Left lung (tissue), 4 donors: ENCODE measurements at regions not wholly inside any gene's neighbourhood (a gene's known extent, or its start where the extent isn't known, plus 50 kb on each side); places are given as distances from the start of the nearest gene placed in this dataset.

Experiments
- ATAC-seq: fragments of 200-7000 bp; cut with Tn5 transposase; one replicate; pipeline ENCODE4 v1.9.1; 2020; ENCODE audit warnings: moderate library complexity
- DNase-seq, 4 donors: peaks; one replicate each; pipeline ENCODE4 v3.0.0-alpha.2; 2013 to 2020
- H3K27ac ChIP-seq, 2 donors: fragments of 200-600 bp; sonication (generic) in 1 of 2; one replicate each; pipeline versions ENCODE4 v1.5.0 to v1.8.0; 2020 to 2021
- H3K27me3 ChIP-seq, 2 donors: fragments of 200-600 bp; sonication (generic) in 1 of 2; one replicate each; pipeline versions ENCODE4 v1.5.0 to v1.8.0; 2020 to 2021
- H3K36me3 ChIP-seq, 2 donors: fragments of 200-600 bp; sonication (generic) in 1 of 2; one replicate each; pipeline versions ENCODE4 v1.5.0 to v1.8.0; 2020 to 2021
- H3K4me1 ChIP-seq, 2 donors: fragments of 200-600 bp; one replicate each; pipeline ENCODE4 v1.8.0; 2021
- H3K4me3 ChIP-seq, 2 donors: fragments of 200-600 bp; sonication (generic) in 1 of 2; one replicate each; pipeline versions ENCODE4 v1.5.0 to v1.8.0; 2020 to 2021; ENCODE audit warnings: mild to moderate bottlenecking in 1 of 2
- H3K9me3 ChIP-seq, 2 donors: fragments of 200-600 bp; sonication (generic) in 1 of 2; one replicate each; pipeline versions ENCODE4 v1.5.0 to v1.8.0; 2020 to 2021
- CTCF ChIP-seq, 2 donors: fragments of 200-600 bp; sonication (generic) in 1 of 2; IDR thresholded peaks; one replicate each; pipeline versions ENCODE4 v1.5.0 to v1.8.0; 2021; ENCODE audit warnings: antibody characterized with exemption in 2 of 2
- intact Hi-C, 2 donors: fragments of 100-400 bp; cut with DNase I; formaldehyde crosslinking; loops; one replicate each; pipeline versions ENCODE4 v1.11.2 to v1.14.2; 2022
- donor health status: DM: no; HTN: yes; CAD: no.
- donor health status: DM: no; HTN: no; CAD: no.

- Histone ChIP-seq H3K27ac (no peak overlapping the region), H3K4me1 (no peaks in the 10 kb centered on the region), H3K27me3 (no peaks in the 10 kb centered on the region), H3K4me3 (no peak overlapping the region), H3K36me3 (no peaks in the 10 kb centered on the region), H3K9me3 (no peaks in the 10 kb centered on the region)
- ATAC-seq, result no peak
- TF ChIP-seq CTCF (IDR thresholded peaks at IDR 0.05), result no peak
- intact Hi-C loops, result no loop called here
- no peak for DNase-seq
Observed at GRCh38 chr5:30100929-30101328, 1092.6 kb upstream of the CDH6 start.

GRCh38 chr5:30100148-30100713, 1093.3 kb upstream of the CDH6 start:
- no peak overlapping the region for H3K4me3 ChIP-seq
- no peaks in the 10 kb centered on the region for H3K36me3 ChIP-seq
- no peak for DNase-seq
- intact Hi-C loops, result no loop called here
- H3K27ac ChIP-seq, result no peak overlapping the region
- no peaks in the 10 kb centered on the region for H3K9me3 ChIP-seq
- no peak for TF ChIP-seq CTCF (IDR thresholded peaks at IDR 0.05)
- no peaks in the 10 kb centered on the region for H3K27me3 ChIP-seq
- ATAC-seq, result no peak
- no peaks in the 10 kb centered on the region for H3K4me1 ChIP-seq

GRCh38 chr5:30099634-30100033, 1093.9 kb upstream of the CDH6 start:
- Histone ChIP-seq H3K36me3 (no peaks in the 10 kb centered on the region), H3K9me3 (no peaks in the 10 kb centered on the region), H3K27ac (no peak overlapping the region), H3K4me3 (no peak overlapping the region), H3K4me1 (no peaks in the 10 kb centered on the region), H3K27me3 (no peaks in the 10 kb centered on the region)
- no peak for ATAC-seq
- DNase-seq, result no peak
- TF ChIP-seq CTCF (IDR thresholded peaks at IDR 0.05), result no peak
- intact Hi-C loops, result no loop called here

GRCh38 chr5:30098940-30099339, 1094.5 kb upstream of the CDH6 start:
- DNase-seq, result no peak
- no peaks in the 10 kb centered on the region for H3K36me3 ChIP-seq
- no peak overlapping the region for H3K4me3 ChIP-seq
- ATAC-seq, result no peak
- TF ChIP-seq CTCF (IDR thresholded peaks at IDR 0.05), result no peak
- no peaks in the 10 kb centered on the region for H3K9me3 ChIP-seq
- intact Hi-C loops, result no loop called here
- no peaks in the 10 kb centered on the region for H3K4me1 ChIP-seq
- no peaks in the 10 kb centered on the region for H3K27me3 ChIP-seq
- no peak overlapping the region for H3K27ac ChIP-seq

- DNase-seq (no peak), ATAC-seq (no peak)
- no peak for TF ChIP-seq CTCF (IDR thresholded peaks at IDR 0.05)
- no peak overlapping the region for H3K27ac ChIP-seq
- no peaks in the 10 kb centered on the region for H3K4me1 ChIP-seq
- no peaks in the 10 kb centered on the region for H3K9me3 ChIP-seq
- H3K4me3 ChIP-seq, result no peak overlapping the region
- H3K27me3 ChIP-seq, result no peaks in the 10 kb centered on the region
- intact Hi-C loops, result no loop called here
- no peaks in the 10 kb centered on the region for H3K36me3 ChIP-seq
Observed at GRCh38 chr5:30092548-30092947, 1100.9 kb upstream of the CDH6 start.
